ENCODE measurements at regions not wholly inside any gene's neighbourhood (a gene's known extent, or its start where the extent isn't known, plus 50 kb on each side); places are given as distances from the start of the nearest gene placed in this dataset.
"Not testable (repeated sequence)": the region's sequence is repeated elsewhere in the genome, so short reads cannot be mapped to it uniquely, and the experiment has no call there.

- H3K4me1 ChIP-seq (ENCODE audit: control insufficient read depth, insufficient read depth, low read length): peaks cover 3% of the 10 kb centered on the region; the same call in 1 of the 2 replicates
- no peak overlapping the region for H3K9ac ChIP-seq (ENCODE audit: low read depth, low read length)
- H3K27ac ChIP-seq (ENCODE audit: low read depth, low read length): no peak overlapping the region
- H3K9me3 ChIP-seq (ENCODE audit: control insufficient read depth, insufficient read depth, low read length): no peaks in the 10 kb centered on the region
- no peaks in the 10 kb centered on the region for H3K36me3 ChIP-seq (ENCODE audit: control insufficient read depth, insufficient read depth, low read length)
- no peaks in the 10 kb centered on the region for H3K27me3 ChIP-seq (ENCODE audit: control insufficient read depth, insufficient read depth, low read length)
- H3K4me3 ChIP-seq (ENCODE audit: low read depth, low read length): no peak overlapping the region
These were observed 608.6 kb downstream of the KLHL13 start for GRCh38 chrX:117508021-117508420.

GRCh38 chrX:117487421-117487820, 629.2 kb downstream of the KLHL13 start:
- H3K9me3 ChIP-seq (ENCODE audit: control insufficient read depth, insufficient read depth, low read length): no peaks in the 10 kb centered on the region
- peaks cover 28% of the 10 kb centered on the region for H3K4me1 ChIP-seq (ENCODE audit: control insufficient read depth, insufficient read depth, low read length)
- H3K27me3 ChIP-seq (ENCODE audit: control insufficient read depth, insufficient read depth, low read length): no peaks in the 10 kb centered on the region; the same call in none of the 2 replicates
- no peak overlapping the region for H3K27ac ChIP-seq (ENCODE audit: low read depth, low read length)
- H3K36me3 ChIP-seq (ENCODE audit: control insufficient read depth, insufficient read depth, low read length): no peaks in the 10 kb centered on the region
- no peak overlapping the region for H3K4me3 ChIP-seq (ENCODE audit: low read depth, low read length)
- no peak overlapping the region for H3K9ac ChIP-seq (ENCODE audit: low read depth, low read length)

DNA sequence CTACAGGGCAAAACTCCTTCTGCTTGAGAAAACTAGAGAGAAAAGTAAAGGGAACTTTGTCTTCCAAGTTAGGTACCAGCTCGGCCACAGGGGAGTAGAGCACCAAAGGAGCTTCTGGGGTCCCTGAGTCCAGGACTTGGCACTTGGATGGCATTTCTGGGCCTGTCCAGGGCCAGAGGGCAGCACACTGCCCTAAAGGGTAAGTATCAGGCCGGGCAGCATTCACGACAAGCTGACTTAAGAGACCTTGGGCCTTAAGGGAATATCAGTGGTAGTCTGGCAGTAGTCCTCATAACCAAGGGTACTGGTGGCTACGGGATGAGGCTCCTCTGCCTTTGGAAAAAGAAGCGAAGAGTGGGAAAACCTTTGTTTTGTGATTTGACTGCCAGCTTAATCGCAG, 632.7 kb downstream of the KLHL13 start:
- Histone ChIP-seq H3K9me3 (ENCODE audit: control insufficient read depth, insufficient read depth, low read length) (no peaks in the 10 kb centered on the region), H3K9ac (ENCODE audit: low read depth, low read length) (no peak overlapping the region), H3K36me3 (ENCODE audit: control insufficient read depth, insufficient read depth, low read length) (no peaks in the 10 kb centered on the region), H3K4me1 (ENCODE audit: control insufficient read depth, insufficient read depth, low read length) (no peaks in the 10 kb centered on the region), H3K27me3 (ENCODE audit: control insufficient read depth, insufficient read depth, low read length) (no peaks in the 10 kb centered on the region; the same call in none of the 2 replicates), H3K4me3 (ENCODE audit: low read depth, low read length) (no peak overlapping the region), H3K27ac (ENCODE audit: low read depth, low read length) (no peak overlapping the region)

DNA sequence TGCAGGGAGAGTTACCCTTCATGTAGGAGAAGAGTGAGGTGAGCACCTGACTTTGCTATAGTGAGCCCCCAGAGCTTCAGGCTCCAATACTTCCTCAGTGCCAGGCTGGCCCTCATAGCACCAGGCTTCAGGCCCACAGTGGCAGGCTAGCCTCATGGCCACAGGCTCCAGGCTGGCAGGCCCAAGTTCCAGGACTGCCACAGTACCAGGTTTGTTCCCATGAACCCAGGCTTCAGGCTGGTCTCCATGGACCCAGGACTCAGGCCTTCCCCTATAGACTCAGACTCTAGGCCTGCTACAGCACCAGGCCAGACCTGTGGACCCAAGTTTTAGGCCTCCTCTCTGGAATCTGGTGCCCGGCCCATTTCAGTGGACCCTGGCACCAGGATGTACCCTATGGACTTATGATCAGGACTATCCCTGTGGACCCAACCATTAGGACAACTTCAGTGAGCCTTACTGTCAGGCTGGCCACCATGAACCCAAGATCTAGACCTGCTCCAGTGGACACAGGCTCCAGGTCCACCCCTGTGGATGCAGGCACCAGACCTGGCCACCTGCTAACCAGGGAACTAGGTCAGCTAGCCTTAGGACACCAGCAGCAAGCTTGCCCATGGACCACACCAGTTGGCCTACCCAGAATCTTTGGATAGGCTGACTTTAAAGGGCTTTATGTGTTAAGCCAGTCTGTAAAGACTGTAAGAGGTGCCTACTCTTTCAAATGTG, 658.2 kb downstream of the KLHL13 start:
- Histone ChIP-seq H3K4me3 (ENCODE audit: low read depth, low read length) (no peak overlapping the region), H3K9me3 (ENCODE audit: control insufficient read depth, insufficient read depth, low read length) (peaks cover 3% of the 10 kb centered on the region; the same call in 1 of the 2 replicates), H3K4me1 (ENCODE audit: control insufficient read depth, insufficient read depth, low read length) (no peaks in the 10 kb centered on the region), H3K27me3 (ENCODE audit: control insufficient read depth, insufficient read depth, low read length) (no peaks in the 10 kb centered on the region), H3K36me3 (ENCODE audit: control insufficient read depth, insufficient read depth, low read length) (no peaks in the 10 kb centered on the region), H3K9ac (ENCODE audit: low read depth, low read length) (no peak overlapping the region), H3K27ac (ENCODE audit: low read depth, low read length) (no peak overlapping the region)

DNA sequence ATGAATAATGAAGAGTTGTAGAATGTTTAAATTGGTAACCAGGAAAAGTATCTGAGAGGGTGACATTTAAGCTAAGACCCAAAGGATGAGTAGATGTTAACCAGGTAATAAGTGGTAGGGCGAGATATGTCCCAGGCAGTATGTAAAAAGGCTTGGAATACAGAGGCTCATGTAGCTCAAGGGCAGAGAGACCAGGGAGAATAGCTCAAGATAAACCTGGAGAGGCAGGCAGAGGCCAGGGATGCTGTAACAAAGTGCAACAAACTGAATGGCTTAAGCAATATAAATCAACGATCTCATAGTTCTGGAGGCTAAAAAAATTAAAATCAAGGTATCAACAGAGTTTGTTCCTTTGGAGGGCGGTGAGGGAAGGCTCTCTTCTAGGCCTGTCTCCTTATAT, 660.8 kb downstream of the KLHL13 start:
- H3K4me3 ChIP-seq (ENCODE audit: low read depth, low read length): no peak overlapping the region
- H3K9me3 ChIP-seq (ENCODE audit: control insufficient read depth, insufficient read depth, low read length): no peaks in the 10 kb centered on the region
- H3K27ac ChIP-seq (ENCODE audit: low read depth, low read length): no peak overlapping the region
- H3K27me3 ChIP-seq (ENCODE audit: control insufficient read depth, insufficient read depth, low read length): no peaks in the 10 kb centered on the region; the same call in 1 of the 2 replicates
- H3K36me3 ChIP-seq (ENCODE audit: control insufficient read depth, insufficient read depth, low read length): no peaks in the 10 kb centered on the region
- H3K4me1 ChIP-seq (ENCODE audit: control insufficient read depth, insufficient read depth, low read length): no peaks in the 10 kb centered on the region
- no peak overlapping the region for H3K9ac ChIP-seq (ENCODE audit: low read depth, low read length)

GRCh38 chrX:117429501-117429900, 687.1 kb downstream of the KLHL13 start:
- H3K4me1 ChIP-seq (ENCODE audit: control insufficient read depth, insufficient read depth, low read length): no peaks in the 10 kb centered on the region
- peaks cover 3% of the 10 kb centered on the region for H3K9me3 ChIP-seq (ENCODE audit: control insufficient read depth, insufficient read depth, low read length)
- no peaks in the 10 kb centered on the region for H3K27me3 ChIP-seq (ENCODE audit: control insufficient read depth, insufficient read depth, low read length)
- no peak overlapping the region for H3K4me3 ChIP-seq (ENCODE audit: low read depth, low read length)
- no peak overlapping the region for H3K9ac ChIP-seq (ENCODE audit: low read depth, low read length)
- no peaks in the 10 kb centered on the region for H3K36me3 ChIP-seq (ENCODE audit: control insufficient read depth, insufficient read depth, low read length)
- H3K27ac ChIP-seq (ENCODE audit: low read depth, low read length): no peak overlapping the region

DNA sequence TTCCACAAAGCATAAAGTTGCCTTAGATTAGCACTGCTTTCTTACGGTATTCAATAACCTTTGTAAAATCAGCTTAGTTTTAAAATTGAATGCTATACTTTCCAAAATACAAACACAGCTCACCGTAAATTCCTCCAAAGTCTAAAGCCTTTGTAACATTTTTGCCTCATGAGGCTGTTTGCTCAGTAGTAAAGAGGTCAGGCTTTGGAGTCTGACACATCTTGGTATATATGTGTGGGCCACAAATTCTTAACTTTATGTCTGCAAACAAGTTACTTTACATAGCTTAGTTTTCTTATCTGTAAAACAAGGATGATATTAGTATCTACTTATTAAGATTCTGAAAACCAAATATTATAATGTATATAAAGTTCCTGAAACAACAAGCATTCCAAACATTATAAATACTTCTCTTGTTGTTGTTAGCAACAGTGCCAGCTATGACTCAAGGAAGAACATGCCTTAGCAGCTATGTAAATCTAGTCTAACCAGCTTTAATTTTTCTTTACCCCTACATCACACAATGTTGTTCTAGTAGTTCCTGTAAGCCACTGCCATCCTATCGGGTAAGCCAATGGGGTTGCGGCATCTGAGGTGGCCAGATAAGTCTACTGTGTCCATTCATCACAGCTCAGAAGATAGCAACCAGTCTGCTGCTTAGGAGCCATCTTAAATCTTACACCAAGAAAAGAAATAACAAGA, 709.0 kb downstream of the KLHL13 start:
- no peak overlapping the region for H3K9ac ChIP-seq (ENCODE audit: low read depth, low read length)
- H3K27me3 ChIP-seq (ENCODE audit: control insufficient read depth, insufficient read depth, low read length): no peaks in the 10 kb centered on the region
- H3K4me1 ChIP-seq (ENCODE audit: control insufficient read depth, insufficient read depth, low read length): no peaks in the 10 kb centered on the region
- H3K4me3 ChIP-seq (ENCODE audit: low read depth, low read length): no peak overlapping the region
- no peaks in the 10 kb centered on the region; the same call in 1 of the 2 replicates for H3K9me3 ChIP-seq (ENCODE audit: control insufficient read depth, insufficient read depth, low read length)
- no peaks in the 10 kb centered on the region for H3K36me3 ChIP-seq (ENCODE audit: control insufficient read depth, insufficient read depth, low read length)
- H3K27ac ChIP-seq (ENCODE audit: low read depth, low read length): no peak overlapping the region

DNA sequence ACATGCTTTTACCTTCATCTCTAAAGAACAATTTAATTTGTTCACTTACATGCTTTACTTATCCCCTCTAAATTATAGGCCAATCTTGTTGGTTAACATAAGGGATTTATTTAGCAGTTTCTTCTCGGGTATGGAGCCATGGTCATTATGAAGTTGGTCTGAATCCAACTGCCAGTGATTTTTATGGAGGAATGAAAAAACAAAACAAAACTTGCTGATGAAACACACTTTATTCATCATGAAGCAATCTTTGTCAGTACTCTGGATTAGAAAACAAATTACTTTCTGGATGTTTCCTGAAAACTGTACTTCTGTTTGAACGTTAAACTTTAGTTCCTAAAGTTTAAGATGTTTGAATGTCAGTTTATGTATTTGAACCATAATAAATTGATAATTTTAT, 715.8 kb downstream of the KLHL13 start:
- no peak overlapping the region for H3K9ac ChIP-seq (ENCODE audit: low read depth, low read length)
- H3K9me3 ChIP-seq (ENCODE audit: control insufficient read depth, insufficient read depth, low read length): no peaks in the 10 kb centered on the region
- H3K27me3 ChIP-seq (ENCODE audit: control insufficient read depth, insufficient read depth, low read length): no peaks in the 10 kb centered on the region
- no peak overlapping the region for H3K4me3 ChIP-seq (ENCODE audit: low read depth, low read length)
- no peaks in the 10 kb centered on the region for H3K4me1 ChIP-seq (ENCODE audit: control insufficient read depth, insufficient read depth, low read length)
- no peaks in the 10 kb centered on the region for H3K36me3 ChIP-seq (ENCODE audit: control insufficient read depth, insufficient read depth, low read length)
- H3K27ac ChIP-seq (ENCODE audit: low read depth, low read length): no peak overlapping the region

- Histone ChIP-seq H3K9ac (ENCODE audit: low read depth, low read length) (no peak overlapping the region), H3K27ac (ENCODE audit: low read depth, low read length) (no peak overlapping the region), H3K36me3 (ENCODE audit: control insufficient read depth, insufficient read depth, low read length) (no peaks in the 10 kb centered on the region), H3K27me3 (ENCODE audit: control insufficient read depth, insufficient read depth, low read length) (no peaks in the 10 kb centered on the region), H3K4me1 (ENCODE audit: control insufficient read depth, insufficient read depth, low read length) (no peaks in the 10 kb centered on the region), H3K9me3 (ENCODE audit: control insufficient read depth, insufficient read depth, low read length) (no peaks in the 10 kb centered on the region), H3K4me3 (ENCODE audit: low read depth, low read length) (no peak overlapping the region)
These were observed 716.6 kb downstream of the KLHL13 start for GRCh38 chrX:117400005-117400404.

DNA sequence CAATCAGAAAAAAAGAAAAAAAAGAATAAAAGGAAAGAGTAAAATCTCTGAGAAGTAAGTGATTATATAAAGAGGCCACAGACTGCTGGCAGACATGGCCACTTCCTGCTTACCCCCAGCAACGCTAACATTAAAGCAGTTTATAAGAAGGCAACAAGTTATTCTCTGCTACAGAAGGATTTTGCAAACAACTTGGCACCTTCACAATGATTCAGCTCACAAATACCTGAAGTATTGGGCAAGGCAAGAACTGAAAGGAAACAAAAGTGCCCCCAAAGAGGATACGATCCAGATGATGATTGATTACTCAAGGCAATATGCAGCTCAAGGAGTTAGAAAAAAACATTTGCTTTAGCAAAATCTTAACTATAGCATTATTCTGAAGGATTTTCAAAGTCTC, 718.8 kb downstream of the KLHL13 start:
- H3K27ac ChIP-seq (ENCODE audit: low read depth, low read length): no peak overlapping the region
- H3K4me1 ChIP-seq (ENCODE audit: control insufficient read depth, insufficient read depth, low read length): no peaks in the 10 kb centered on the region
- no peaks in the 10 kb centered on the region for H3K27me3 ChIP-seq (ENCODE audit: control insufficient read depth, insufficient read depth, low read length)
- H3K9me3 ChIP-seq (ENCODE audit: control insufficient read depth, insufficient read depth, low read length): no peaks in the 10 kb centered on the region
- no peaks in the 10 kb centered on the region for H3K36me3 ChIP-seq (ENCODE audit: control insufficient read depth, insufficient read depth, low read length)
- no peak overlapping the region for H3K9ac ChIP-seq (ENCODE audit: low read depth, low read length)
- H3K4me3 ChIP-seq (ENCODE audit: low read depth, low read length): no peak overlapping the region

DNA sequence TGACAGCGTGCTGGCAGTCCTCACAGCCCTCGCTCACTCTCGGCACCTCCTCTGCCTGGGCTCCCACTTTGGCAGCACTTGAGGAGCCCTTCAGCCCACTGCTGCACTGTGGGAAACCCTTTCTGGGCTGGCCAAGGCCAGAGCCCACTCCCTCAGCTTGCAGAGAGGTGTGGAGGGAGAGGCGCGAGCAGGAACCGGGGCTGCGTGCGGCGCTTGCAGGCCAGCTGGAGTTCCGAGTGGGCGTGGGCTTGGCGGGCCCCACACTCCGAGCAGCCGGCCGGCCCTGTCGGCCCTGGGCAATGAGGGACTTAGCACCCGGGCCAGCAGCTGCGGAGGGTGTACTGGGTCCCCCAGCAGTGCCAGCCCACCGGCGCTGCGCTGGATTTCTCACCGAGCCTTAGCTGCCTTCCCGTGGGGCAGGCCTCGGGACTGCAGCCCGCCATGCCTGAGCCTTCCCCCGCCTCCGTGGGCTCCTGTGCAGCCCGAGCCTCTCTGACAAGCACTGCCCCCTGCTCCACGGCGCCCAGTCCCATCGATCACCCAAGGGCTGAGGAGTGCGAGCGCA, 722.0 kb downstream of the KLHL13 start:
- not testable (repeated sequence) for H3K9me3 ChIP-seq (ENCODE audit: control insufficient read depth, insufficient read depth, low read length); H3K36me3 ChIP-seq (ENCODE audit: control insufficient read depth, insufficient read depth, low read length); H3K4me3 ChIP-seq (ENCODE audit: low read depth, low read length); H3K27me3 ChIP-seq (ENCODE audit: control insufficient read depth, insufficient read depth, low read length); H3K27ac ChIP-seq (ENCODE audit: low read depth, low read length); H3K9ac ChIP-seq (ENCODE audit: low read depth, low read length); H3K4me1 ChIP-seq (ENCODE audit: control insufficient read depth, insufficient read depth, low read length)

Measured in HUES48 (cell line).